ENCODE measurements at regions not wholly inside any gene's neighbourhood (a gene's known extent, or its start where the extent isn't known, plus 50 kb on each side); places are given as distances from the start of the nearest gene placed in this dataset.

DNA sequence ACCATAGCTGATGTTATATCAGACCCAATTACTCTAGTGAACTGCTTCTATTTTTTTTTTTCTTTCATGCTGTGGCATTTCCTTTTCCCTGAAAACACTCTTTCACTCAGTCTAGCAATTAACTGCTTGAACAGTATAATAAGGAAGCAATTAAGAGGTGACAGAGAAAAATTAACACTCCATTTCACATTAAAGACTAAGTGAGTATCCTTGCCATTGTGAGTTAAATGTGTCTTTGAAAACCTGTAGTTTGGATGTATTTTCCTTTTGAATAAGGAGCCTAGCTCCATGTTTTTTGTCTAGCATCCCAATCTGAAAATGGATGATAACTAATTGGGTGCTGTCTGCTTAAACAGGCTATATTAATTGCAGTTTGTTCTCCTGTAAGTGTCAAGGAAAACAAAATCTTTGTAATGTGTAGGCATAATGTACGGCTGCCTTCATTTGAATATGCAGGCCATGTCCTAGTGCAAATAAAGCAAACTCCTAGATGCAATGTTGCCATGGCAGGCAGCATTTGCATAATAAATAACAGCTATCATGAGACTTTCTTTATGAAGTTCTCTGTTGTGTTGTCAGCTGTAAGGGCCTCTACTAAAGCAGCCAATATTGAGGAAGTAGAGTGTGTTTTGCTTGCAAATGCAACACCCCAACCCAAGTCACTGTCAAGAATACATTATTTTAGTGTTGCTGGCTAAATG is 416.7 kb downstream of the ZIC3 start:
- TF ChIP-seq TAF7 (optimal IDR thresholded peaks at IDR 0.05; ENCODE audit: borderline replicate concordance, low read depth, low read length) (no peak), BRCA1 (IDR thresholded peaks at IDR 0.05; ENCODE audit: low read depth, low read length) (no peak), KDM5A (IDR thresholded peaks at IDR 0.05; ENCODE audit: low read length) (no peak), SP2 (IDR thresholded peaks at IDR 0.05; ENCODE audit: low read length) (no peak), SRF (IDR thresholded peaks at IDR 0.05; ENCODE audit: low read depth, low read length) (no peak), POLR2A (IDR thresholded peaks at IDR 0.05; ENCODE audit: control extremely low read depth in 1 of 2, low read depth in 2 of 2, low read length in 2 of 2) (no peak), POLR2AphosphoS5 (IDR thresholded peaks at IDR 0.05; ENCODE audit: low read depth, low read length) (no peak), RBBP5 (IDR thresholded peaks at IDR 0.05; ENCODE audit: borderline replicate concordance, low read depth, low read length) (no peak), TAF1 (IDR thresholded peaks at IDR 0.05; ENCODE audit: low read depth, low read length) (no peak)
- TF ChIP-seq, protein P1, sequence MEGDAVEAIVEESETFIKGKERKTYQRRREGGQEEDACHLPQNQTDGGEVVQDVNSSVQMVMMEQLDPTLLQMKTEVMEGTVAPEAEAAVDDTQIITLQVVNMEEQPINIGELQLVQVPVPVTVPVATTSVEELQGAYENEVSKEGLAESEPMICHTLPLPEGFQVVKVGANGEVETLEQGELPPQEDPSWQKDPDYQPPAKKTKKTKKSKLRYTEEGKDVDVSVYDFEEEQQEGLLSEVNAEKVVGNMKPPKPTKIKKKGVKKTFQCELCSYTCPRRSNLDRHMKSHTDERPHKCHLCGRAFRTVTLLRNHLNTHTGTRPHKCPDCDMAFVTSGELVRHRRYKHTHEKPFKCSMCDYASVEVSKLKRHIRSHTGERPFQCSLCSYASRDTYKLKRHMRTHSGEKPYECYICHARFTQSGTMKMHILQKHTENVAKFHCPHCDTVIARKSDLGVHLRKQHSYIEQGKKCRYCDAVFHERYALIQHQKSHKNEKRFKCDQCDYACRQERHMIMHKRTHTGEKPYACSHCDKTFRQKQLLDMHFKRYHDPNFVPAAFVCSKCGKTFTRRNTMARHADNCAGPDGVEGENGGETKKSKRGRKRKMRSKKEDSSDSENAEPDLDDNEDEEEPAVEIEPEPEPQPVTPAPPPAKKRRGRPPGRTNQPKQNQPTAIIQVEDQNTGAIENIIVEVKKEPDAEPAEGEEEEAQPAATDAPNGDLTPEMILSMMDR (IDR thresholded peaks at IDR 0.05; ENCODE audit: control extremely low read depth in 1 of 3, insufficient read depth in 1 of 3, low read depth in 1 of 3, low read length in 3 of 3), result no peak
